ENCODE measurements at regions not wholly inside any gene's neighbourhood (a gene's known extent, or its start where the extent isn't known, plus 50 kb on each side); places are given as distances from the start of the nearest gene placed in this dataset.

DNA sequence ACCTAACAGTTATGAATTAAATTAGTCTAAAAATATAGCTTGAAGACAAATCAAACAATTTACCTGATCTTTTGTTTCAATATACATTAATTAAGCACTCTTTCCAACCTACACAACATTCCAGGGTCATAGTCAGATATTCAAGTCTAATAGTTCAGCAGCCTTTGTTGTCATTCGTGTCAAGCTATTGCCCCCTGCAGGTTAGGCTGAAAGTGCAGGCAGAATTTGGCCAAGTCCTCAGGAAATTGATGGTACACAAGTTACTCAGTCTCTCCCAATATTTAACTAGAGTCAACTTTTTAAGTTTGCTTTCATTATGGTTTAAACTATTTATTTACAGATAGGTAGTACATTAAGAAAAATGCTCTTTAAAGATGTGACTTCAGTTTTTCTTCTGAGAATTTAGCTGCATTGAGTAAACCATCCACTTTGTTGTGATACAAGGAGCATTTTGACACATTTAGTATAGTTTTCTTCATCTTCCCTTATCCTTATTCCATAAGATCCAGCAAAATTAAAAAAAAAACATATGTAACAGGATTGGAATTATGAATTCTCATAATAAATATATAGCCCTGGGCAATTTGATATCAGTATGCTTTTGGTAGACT is 130.3 kb upstream of the DPYD start:
- peak; percentile 56 to 97 (median 82) for DNase-seq
- intact Hi-C loops (cut with DNase I), result loop anchor here (5.0 kb wide), 4 partner anchors 416 to 1814 kb away; no protein-coding TSS in a partner anchor

GRCh38 chr1:98049370-98050135 is 128.7 kb upstream of the DPYD start:
- peak; percentile 28 to 93 (median 56) for DNase-seq
- intact Hi-C loops (cut with DNase I), result loop anchor here (5.0 to 10.0 kb wide), 5 partner anchors 125 to 1812 kb away; partner anchors contain the start of gene DPYD

DNA sequence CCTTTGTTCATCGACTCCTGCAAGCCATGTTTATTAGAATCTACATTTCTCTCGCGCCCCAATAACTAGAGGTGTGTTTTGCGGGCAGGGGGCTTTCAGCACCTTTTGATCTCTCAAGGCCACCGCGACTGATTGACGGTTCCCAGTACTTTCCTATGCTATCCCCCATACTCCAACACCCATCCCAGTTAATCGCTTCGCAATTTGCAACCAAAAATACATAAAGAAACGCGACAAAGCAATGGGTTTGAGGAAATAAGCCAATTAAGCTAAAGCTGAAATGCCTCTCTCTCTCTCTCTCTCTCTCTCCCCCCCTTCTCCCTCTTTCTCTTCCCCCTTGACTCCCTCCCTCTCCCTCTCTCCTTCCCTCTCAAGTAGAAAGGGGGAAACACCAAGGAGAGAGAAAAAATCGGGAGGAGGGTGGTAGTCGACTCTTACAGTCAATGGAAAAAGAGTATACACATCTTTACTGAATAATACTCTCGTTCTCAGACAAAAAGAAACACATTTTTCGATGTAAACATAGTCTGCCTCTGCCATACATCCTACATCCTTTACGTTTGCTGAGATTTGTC is 128.0 kb upstream of the DPYD start:
- DNase-seq, result no peak
- intact Hi-C loops (cut with DNase I), result loop anchor here (10.0 kb wide), 1 partner anchor 124 kb away; the partner anchor contains the start of gene DPYD

DNA sequence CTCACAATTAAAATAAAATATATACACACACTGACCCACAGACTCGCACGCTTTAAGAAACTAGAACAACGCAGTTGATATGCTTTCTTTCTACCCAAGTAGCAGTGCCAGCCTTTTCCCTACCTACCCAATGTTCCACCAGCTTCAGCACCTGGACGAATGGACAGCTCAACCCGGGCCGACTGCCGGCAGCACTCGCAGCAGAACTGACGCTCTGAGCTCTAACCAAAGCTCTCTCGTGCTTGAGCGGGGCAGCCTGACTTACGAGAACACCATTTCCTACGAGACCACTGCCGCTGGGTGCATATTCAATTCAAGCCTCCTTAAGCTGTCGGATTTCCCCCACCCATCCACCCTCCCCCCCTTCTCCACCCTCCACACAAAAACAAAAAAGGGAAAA is 127.4 kb upstream of the DPYD start:
- intact Hi-C loops (cut with DNase I), result loop anchor here (10.0 kb wide), 1 partner anchor 123 kb away; the partner anchor contains the start of gene DPYD

GRCh38 chr1:98047171-98047570 is 126.3 kb upstream of the DPYD start:
- intact Hi-C loops (cut with DNase I), result loop anchor here (10.0 kb wide), 1 partner anchor 122 kb away; the partner anchor contains the start of gene DPYD
- no peak for DNase-seq

More for the DNA sequence above, 127.4 kb upstream of the DPYD start:
- peak; percentile 62 to 96 (median 79) for DNase-seq

DNA sequence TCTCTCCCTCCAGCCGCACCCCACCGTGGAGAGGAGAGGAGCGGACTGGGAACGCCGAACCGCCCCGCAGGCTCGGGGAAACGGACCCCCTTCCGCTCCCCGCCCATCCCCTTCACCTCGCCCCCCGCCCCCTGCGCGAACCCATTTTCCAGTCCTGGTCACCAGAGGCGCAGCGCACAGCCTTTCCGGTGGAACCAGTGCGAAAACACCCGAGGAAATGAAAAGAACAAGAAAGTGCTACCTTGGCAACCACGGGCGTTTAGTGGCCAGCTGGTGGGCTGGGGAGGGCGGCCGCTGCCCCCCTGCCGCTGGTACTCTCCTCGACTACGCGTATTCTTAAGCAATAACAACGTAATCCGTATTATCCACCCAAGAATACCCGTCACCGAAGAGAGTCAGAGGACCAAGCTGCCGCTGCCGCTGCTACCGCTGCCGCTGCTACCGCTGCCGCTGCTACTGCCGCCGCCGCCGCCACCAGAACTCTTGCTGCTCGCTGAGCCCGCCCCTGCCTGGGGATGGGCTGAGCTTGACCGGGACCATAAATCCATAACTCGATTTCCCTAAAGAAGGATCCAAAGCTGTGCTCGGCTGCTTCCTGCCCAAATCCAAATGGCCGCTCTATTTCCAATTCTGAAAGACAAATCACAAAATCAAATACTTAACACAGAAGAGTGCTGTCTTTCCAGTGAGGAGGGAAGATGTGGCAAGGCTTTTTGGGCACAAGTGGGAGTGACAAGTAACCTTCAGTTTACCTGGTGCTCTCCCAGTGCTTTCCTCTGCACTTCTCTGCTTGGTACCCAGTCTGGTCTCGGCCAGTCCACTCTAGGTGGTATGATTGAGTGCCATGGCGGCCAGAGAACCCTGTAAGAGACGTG is 125.2 kb upstream of the DPYD start:
- DNase-seq, result peak; percentile 16 to 90 (median 46)
- intact Hi-C loops (cut with DNase I), result loop anchor here (10.0 kb wide), 1 partner anchor 121 kb away; the partner anchor contains the start of gene DPYD

DNA sequence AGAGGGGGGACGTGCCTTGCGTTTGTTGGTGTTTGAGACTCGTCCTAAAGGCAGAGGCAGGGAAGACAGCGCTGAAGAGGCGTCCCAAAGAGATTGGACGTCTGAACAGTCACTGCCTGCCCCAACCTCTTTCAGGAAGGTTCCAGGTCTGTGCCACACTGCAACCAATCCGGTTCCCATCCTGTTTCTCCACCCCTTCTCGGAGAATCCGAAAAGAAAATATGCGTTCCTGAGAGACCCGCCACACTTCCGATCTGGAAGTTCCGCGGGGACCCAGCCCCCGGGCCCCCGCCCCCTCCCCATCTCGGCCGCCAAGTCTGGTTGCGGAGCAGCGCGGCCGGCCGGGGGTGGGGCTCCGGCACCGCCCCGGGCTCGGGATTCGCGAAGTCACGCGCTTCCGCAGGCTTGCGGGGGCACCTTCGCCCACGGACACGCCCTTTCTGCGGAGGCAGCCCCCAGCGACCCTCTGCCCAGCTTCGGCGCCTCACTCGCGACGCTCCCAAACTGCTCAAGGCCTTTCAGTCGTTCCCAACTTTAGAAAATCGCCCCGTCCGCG is 124.5 kb upstream of the DPYD start:
- intact Hi-C loops (cut with DNase I), result loop anchor here (10.0 kb wide), 1 partner anchor 120 kb away; the partner anchor contains the start of gene DPYD
- peak in 9 of 10 donors; percentile 13 to 91 (median 42) for DNase-seq

GRCh38 chr1:98044766-98045165 is 123.9 kb upstream of the DPYD start:
- peak in 4 of 10 donors; percentile 9 to 79 (median 68) for DNase-seq
- intact Hi-C loops (cut with DNase I), result loop anchor here (10.0 kb wide), 1 partner anchor 120 kb away; the partner anchor contains the start of gene DPYD

DNA sequence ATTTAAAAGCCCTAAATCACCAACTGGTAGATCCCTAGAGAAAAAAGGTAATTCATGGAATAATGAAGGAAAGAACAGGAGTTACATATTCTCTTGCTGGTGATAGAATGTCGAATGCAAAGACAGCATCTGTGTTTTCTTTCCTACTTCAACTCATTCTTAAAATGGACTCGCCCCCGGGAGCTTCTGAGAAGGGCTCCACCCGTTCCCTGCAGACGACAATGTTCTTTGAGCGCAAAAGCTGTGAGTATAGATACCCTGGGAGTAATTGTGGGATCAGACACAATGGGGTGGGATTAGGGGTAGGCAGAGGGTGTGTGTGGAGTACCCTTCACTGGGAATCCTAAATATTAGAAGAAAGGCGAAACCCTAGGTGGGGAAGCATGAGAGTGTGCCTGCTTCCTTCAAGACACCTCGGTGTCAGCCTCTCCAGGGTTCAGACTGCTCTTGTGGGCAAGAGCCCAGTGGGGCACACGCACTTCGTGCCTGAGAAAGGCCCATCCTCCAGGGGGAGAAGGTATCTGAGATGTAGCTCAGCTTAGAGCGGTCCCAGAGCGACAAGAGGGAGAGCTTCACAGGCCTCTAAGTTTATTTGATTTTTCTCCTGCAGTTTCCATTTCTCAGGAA is 123.3 kb upstream of the DPYD start:
- intact Hi-C loops (cut with DNase I), result loop anchor here (10.0 kb wide), 1 partner anchor 119 kb away; the partner anchor contains the start of gene DPYD

GRCh38 chr1:98035602-98036002 is 114.8 kb upstream of the DPYD start:
- DNase-seq, result peak in 2 of 10 donors; percentile 30 to 57
- intact Hi-C loops (cut with DNase I), result no loop called here

More for the DNA sequence above, 123.3 kb upstream of the DPYD start:
- DNase-seq, result peak in 4 of 10 donors; percentile 9 to 62 (median 56)

DNA sequence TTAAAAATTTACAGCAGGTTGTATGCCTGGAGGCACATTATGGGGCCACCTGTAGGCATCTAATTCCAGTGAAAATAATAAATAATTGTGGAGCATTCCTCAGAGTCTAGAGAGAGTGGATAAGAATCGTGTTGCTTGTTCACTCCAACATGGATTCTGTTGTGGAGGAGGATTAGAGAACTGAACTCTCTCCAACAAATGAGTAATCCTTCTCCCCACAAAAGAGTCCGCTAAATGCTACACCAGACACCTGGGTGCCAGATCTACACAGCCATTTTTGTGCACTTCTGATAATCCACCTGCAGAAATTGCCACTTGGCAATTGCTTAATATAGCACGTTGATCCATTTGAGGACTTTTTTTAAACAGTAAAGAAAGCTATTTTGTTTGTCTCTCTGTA is 113.7 kb upstream of the DPYD start:
- no peak for DNase-seq
- intact Hi-C loops (cut with DNase I), result no loop called here

- DNase-seq, result no peak
- intact Hi-C loops (cut with DNase I), result no loop called here
Observed at GRCh38 chr1:98032958-98033357, 112.1 kb upstream of the DPYD start.

GRCh38 chr1:98030976-98031375 is 110.1 kb upstream of the DPYD start:
- no peak for DNase-seq
- intact Hi-C loops (cut with DNase I), result no loop called here

- DNase-seq, result no peak
- intact Hi-C loops (cut with DNase I), result no loop called here
Observed at GRCh38 chr1:98030483-98030882, 109.6 kb upstream of the DPYD start.

DNA sequence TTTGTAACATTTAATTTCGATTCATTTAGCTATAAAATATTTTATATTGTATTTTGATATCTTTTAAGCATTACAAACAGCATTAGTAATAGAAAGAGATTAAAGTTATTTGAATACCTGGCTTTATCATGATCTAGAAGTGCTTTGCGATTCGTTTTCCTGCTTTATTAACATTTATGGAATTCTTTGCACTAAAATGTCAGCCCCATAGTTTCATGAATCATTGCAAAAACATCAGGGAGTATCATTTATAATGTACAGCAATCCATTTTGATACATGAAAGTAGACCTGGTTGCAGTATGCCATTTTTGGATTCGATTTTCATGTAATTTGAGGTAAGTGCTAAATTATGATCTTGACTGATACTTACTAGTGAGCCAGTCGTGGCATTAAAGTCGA is 108.0 kb upstream of the DPYD start:
- intact Hi-C loops (cut with DNase I), result no loop called here
- DNase-seq, result no peak

DNA sequence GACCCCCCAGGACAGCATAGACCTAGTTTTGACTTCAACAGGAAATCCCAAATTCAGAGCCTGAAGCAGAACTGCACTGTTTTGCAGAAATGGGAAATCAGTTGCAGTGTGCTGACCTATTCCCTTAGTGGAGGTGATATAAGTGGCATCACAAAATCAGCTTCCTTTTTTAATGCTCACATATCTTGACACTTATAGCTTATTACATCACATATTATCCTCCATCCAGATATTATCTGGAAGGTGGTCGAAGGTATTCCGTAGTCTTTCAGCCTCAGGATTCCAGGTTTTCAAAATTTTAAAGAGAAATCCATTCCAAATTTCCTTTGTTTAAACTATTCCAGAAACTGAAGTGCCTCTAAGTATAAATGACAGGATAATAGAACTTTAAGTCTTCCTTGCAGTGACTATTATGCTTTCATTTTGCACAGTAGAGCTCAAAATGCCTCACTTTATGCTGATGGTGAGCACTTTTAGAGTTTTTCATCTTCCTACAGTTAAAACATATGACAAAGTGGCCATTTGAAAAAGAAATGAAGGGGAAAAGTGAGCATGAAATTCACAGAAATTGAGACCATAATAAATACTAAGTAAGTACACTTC is 106.4 kb upstream of the DPYD start:
- intact Hi-C loops (cut with DNase I), result no loop called here
- no peak for DNase-seq

DNA sequence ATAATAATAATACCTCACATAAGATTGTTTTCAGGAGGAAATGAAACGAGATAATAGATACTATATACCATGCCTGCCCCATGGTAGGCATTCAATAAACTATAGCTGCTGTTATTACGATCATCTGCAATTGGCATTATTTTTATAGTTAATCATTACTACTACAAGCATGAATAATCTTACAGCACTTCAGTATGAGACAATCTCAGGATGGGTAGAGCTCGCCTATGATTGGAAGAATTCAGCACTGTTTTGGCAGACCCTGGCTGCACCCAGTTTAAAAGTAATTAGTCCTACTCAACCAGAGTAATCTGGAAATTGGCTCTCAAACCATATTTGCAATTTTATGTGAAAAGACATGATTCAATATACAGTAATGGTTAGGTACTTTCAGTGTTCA is 105.0 kb upstream of the DPYD start:
- no peak for DNase-seq
- intact Hi-C loops (cut with DNase I), result no loop called here

DNA sequence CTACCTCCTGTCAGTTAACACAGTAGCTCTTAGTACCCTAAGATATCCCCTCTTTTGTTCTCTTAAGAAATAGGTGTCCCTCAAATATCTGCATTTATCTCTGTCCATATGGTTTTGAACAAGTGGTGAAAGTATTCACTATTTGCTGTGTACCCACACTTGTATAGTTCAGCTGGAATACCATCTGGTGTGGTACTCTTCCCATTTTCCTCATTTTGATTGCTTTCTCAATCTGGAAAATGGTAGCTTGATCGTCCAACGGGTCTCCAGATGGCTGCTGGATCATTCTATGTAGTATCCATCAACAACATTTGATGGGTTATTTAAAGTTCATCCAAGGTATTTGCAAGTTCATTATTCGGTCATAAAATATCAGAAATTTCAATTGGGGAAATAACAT is 100.3 kb upstream of the DPYD start:
- intact Hi-C loops (cut with DNase I), result no loop called here

GRCh38 chr1:98019747-98020146 is 98.9 kb upstream of the DPYD start:
- DNase-seq, result no peak
- intact Hi-C loops (cut with DNase I), result no loop called here

More for the DNA sequence above, 100.3 kb upstream of the DPYD start:
- no peak for DNase-seq
